PC-3 (cell line): ENCODE measurements at regions not wholly inside any gene's neighbourhood (a gene's known extent, or its start where the extent isn't known, plus 50 kb on each side); places are given as distances from the start of the nearest gene placed in this dataset.

ENCODE experiments used
- EZH2 ChIP-seq: fragments of 300-600 bp; sonication (generic); IDR thresholded peaks from one replicate; pipeline ENCODE4 v1.6.1; 2017; ENCODE audit warnings: antibody characterized with exemption, mild to moderate bottlenecking, low read length; ENCODE audit not compliant: unreplicated experiment
- TF ChIP-seq, protein P1 (sequence below): fragments of 300-600 bp; sonication (generic); conservative IDR thresholded peaks from 2 replicates; pipeline ENCODE4 v1.5.1; 2017; ENCODE audit warnings: antibody characterized with exemption, low read depth, mild to moderate bottlenecking, low read length

DNA sequence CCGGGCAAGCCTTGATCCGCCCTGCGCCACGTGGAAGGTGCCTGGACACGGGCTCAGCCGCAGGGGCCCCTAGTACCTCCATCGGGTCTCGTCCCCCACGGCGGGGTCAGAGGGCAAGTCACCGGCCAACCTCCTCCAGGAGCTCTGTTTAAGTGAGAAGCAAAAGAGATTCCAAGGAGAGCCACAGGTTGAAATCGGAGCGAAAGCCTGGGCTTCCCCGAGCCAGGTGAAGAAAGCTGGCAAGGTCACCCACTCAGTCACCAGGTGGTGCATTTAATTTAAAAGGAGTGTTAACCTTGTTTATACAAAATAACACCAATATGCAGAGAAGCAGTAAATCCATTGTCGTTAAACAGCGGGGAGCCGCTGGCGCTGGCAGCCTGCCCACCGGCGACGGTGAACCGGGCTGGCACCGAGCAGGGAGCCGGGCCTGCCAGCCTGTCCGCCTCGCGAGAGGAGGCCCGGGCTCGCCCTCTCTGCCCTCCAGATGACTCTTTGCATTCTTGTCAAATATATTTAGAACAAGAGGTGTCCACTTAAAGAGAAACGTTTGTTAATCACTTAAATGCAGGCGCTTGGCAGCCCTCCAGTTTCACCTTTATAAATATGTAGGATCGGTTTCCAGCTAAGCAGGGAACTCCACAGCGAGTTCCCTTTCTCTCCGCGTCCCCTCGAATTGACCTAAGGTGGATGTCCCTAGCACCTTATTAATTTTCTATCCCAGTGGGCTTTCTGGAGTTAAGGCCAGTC lies 277.3 kb upstream of the NR2F2 start:
- TF ChIP-seq, protein P1, sequence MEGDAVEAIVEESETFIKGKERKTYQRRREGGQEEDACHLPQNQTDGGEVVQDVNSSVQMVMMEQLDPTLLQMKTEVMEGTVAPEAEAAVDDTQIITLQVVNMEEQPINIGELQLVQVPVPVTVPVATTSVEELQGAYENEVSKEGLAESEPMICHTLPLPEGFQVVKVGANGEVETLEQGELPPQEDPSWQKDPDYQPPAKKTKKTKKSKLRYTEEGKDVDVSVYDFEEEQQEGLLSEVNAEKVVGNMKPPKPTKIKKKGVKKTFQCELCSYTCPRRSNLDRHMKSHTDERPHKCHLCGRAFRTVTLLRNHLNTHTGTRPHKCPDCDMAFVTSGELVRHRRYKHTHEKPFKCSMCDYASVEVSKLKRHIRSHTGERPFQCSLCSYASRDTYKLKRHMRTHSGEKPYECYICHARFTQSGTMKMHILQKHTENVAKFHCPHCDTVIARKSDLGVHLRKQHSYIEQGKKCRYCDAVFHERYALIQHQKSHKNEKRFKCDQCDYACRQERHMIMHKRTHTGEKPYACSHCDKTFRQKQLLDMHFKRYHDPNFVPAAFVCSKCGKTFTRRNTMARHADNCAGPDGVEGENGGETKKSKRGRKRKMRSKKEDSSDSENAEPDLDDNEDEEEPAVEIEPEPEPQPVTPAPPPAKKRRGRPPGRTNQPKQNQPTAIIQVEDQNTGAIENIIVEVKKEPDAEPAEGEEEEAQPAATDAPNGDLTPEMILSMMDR: no peak
- no peak for TF ChIP-seq EZH2
